Medulla oblongata (tissue), 1 donor: ENCODE measurements at regions not wholly inside any gene's neighbourhood (a gene's known extent, or its start where the extent isn't known, plus 50 kb on each side); places are given as distances from the start of the nearest gene placed in this dataset.
"Not testable (repeated sequence)": the region's sequence is repeated elsewhere in the genome, so short reads cannot be mapped to it uniquely, and the experiment has no call there.

ENCODE experiments used
- DNase-seq: peaks from one replicate; pipeline ENCODE4 v3.0.0-alpha.2; 2015; ENCODE audit errors: extremely low spot score

- DNase-seq, result no peak
These were observed 491.2 kb upstream of the TLE4 start for GRCh38 chr9:79080536-79080935.

GRCh38 chr9:79083621-79084020 lies 488.1 kb upstream of the TLE4 start:
- DNase-seq, result no peak

GRCh38 chr9:79087133-79087532 lies 484.6 kb upstream of the TLE4 start:
- no peak for DNase-seq

- no peak for DNase-seq
These were observed 482.7 kb upstream of the TLE4 start for GRCh38 chr9:79089054-79089560.

GRCh38 chr9:79089851-79090250 lies 481.9 kb upstream of the TLE4 start:
- DNase-seq, result not testable (repeated sequence)

- DNase-seq, result not testable (repeated sequence)
These were observed 468.5 kb upstream of the TLE4 start for GRCh38 chr9:79103257-79103656.

GRCh38 chr9:79104216-79104615 lies 467.5 kb upstream of the TLE4 start:
- no peak for DNase-seq

- DNase-seq, result no peak
These were observed 466.8 kb upstream of the TLE4 start for GRCh38 chr9:79104951-79105350.

- no peak for DNase-seq
These were observed 463.7 kb upstream of the TLE4 start for GRCh38 chr9:79107911-79108676.

GRCh38 chr9:79111653-79112052 lies 460.1 kb upstream of the TLE4 start:
- no peak for DNase-seq

GRCh38 chr9:79115176-79115575 lies 456.6 kb upstream of the TLE4 start:
- DNase-seq, result no peak

GRCh38 chr9:79116041-79116440 lies 455.7 kb upstream of the TLE4 start:
- no peak for DNase-seq

- DNase-seq, result no peak
These were observed 455.1 kb upstream of the TLE4 start for GRCh38 chr9:79116709-79117108.

- DNase-seq, result no peak
These were observed 451.2 kb upstream of the TLE4 start for GRCh38 chr9:79120533-79120932.

- DNase-seq, result no peak
These were observed 450.8 kb upstream of the TLE4 start for GRCh38 chr9:79120941-79121340.

GRCh38 chr9:79123415-79123814 lies 448.4 kb upstream of the TLE4 start:
- DNase-seq, result no peak

GRCh38 chr9:79127661-79128060 lies 444.1 kb upstream of the TLE4 start:
- DNase-seq, result no peak

- DNase-seq, result peak; percentile 52
These were observed 441.8 kb upstream of the TLE4 start for GRCh38 chr9:79129865-79130480.

- no peak for DNase-seq
These were observed 440.5 kb upstream of the TLE4 start for GRCh38 chr9:79131246-79131774.

- DNase-seq, result no peak
These were observed 439.9 kb upstream of the TLE4 start for GRCh38 chr9:79131824-79132377.

GRCh38 chr9:79134654-79135053 lies 437.1 kb upstream of the TLE4 start:
- DNase-seq, result no peak

GRCh38 chr9:79135681-79136415 lies 435.9 kb upstream of the TLE4 start:
- DNase-seq, result no peak
